ENCODE measurements at regions not wholly inside any gene's neighbourhood (a gene's known extent, or its start where the extent isn't known, plus 50 kb on each side); places are given as distances from the start of the nearest gene placed in this dataset.
"Not testable (repeated sequence)": the region's sequence is repeated elsewhere in the genome, so short reads cannot be mapped to it uniquely, and the experiment has no call there.

- H3K36me3 Mint-ChIP-seq; CTCF ChIA-PET; H3K9me3 Mint-ChIP-seq; H3K27me3 Mint-ChIP-seq; POLR2A ChIA-PET; DNase-seq; H3K27ac Mint-ChIP-seq; H3K4me1 Mint-ChIP-seq (ENCODE audit: low read depth); intact Hi-C loops (cut with micrococcal nuclease); H3K4me3 Mint-ChIP-seq: not testable (repeated sequence)
Observed at GRCh38 chr2:144901386-144901785, 381.5 kb upstream of the ZEB2 start.

- no peak overlapping the region for H3K27ac Mint-ChIP-seq
- no peak for DNase-seq
- intact Hi-C loops (cut with micrococcal nuclease): no loop called here
- POLR2A ChIA-PET: no interaction called here
- H3K9me3 Mint-ChIP-seq: no peaks in the 10 kb centered on the region
- CTCF ChIA-PET: interaction anchor here (0.7 kb wide), 1 partner anchor 878 kb away, joined by 3 read pairs; no protein-coding TSS in a partner anchor
- H3K27me3 Mint-ChIP-seq: no peaks in the 10 kb centered on the region
- no peak overlapping the region for H3K4me3 Mint-ChIP-seq
- no peaks in the 10 kb centered on the region for H3K36me3 Mint-ChIP-seq
- H3K4me1 Mint-ChIP-seq (ENCODE audit: low read depth): no peaks in the 10 kb centered on the region
Observed at GRCh38 chr2:144896341-144896740, 376.4 kb upstream of the ZEB2 start.

- Mint-ChIP-seq H3K4me3 (no peak overlapping the region), H3K4me1 (ENCODE audit: low read depth) (no peaks in the 10 kb centered on the region), H3K27me3 (peaks cover 3% of the 10 kb centered on the region), H3K27ac (no peak overlapping the region), H3K36me3 (no peaks in the 10 kb centered on the region), H3K9me3 (no peaks in the 10 kb centered on the region)
- CTCF ChIA-PET: interaction anchor here (1.0 kb wide), 1 partner anchor 30 kb away, joined by 3 read pairs; no protein-coding TSS in a partner anchor
- intact Hi-C loops (cut with micrococcal nuclease): no loop called here
- POLR2A ChIA-PET: no interaction called here
- no peak for DNase-seq
Observed at GRCh38 chr2:144894612-144895599, 375.0 kb upstream of the ZEB2 start.

GRCh38 chr2:144893464-144893863 is 373.5 kb upstream of the ZEB2 start:
- no peaks in the 10 kb centered on the region for H3K9me3 Mint-ChIP-seq
- no peak for DNase-seq
- H3K4me1 Mint-ChIP-seq (ENCODE audit: low read depth): no peaks in the 10 kb centered on the region
- peaks cover 3% of the 10 kb centered on the region for H3K27me3 Mint-ChIP-seq
- ChIA-PET POLR2A (no interaction called here), CTCF (no interaction called here)
- no peak overlapping the region for H3K27ac Mint-ChIP-seq
- no peaks in the 10 kb centered on the region for H3K36me3 Mint-ChIP-seq
- intact Hi-C loops (cut with micrococcal nuclease): no loop called here
- no peak overlapping the region for H3K4me3 Mint-ChIP-seq

GRCh38 chr2:144890828-144891227 is 370.9 kb upstream of the ZEB2 start:
- H3K36me3 Mint-ChIP-seq: no peaks in the 10 kb centered on the region
- ChIA-PET POLR2A (no interaction called here), CTCF (no interaction called here)
- intact Hi-C loops (cut with micrococcal nuclease): no loop called here
- DNase-seq: no peak
- no peak overlapping the region for H3K4me3 Mint-ChIP-seq
- H3K27me3 Mint-ChIP-seq: peaks cover 8% of the 10 kb centered on the region
- no peaks in the 10 kb centered on the region for H3K9me3 Mint-ChIP-seq
- no peaks in the 10 kb centered on the region for H3K4me1 Mint-ChIP-seq (ENCODE audit: low read depth)
- no peak overlapping the region for H3K27ac Mint-ChIP-seq

- no peaks in the 10 kb centered on the region for H3K4me1 Mint-ChIP-seq (ENCODE audit: low read depth)
- ChIA-PET CTCF (no interaction called here), POLR2A (no interaction called here)
- H3K27me3 Mint-ChIP-seq: peaks cover 10% of the 10 kb centered on the region
- intact Hi-C loops (cut with micrococcal nuclease): no loop called here
- no peaks in the 10 kb centered on the region for H3K9me3 Mint-ChIP-seq
- no peaks in the 10 kb centered on the region for H3K36me3 Mint-ChIP-seq
- DNase-seq: no peak
- no peak overlapping the region for H3K27ac Mint-ChIP-seq
- H3K4me3 Mint-ChIP-seq: no peak overlapping the region
Observed at GRCh38 chr2:144889348-144889747, 369.4 kb upstream of the ZEB2 start.

- intact Hi-C loops (cut with micrococcal nuclease): no loop called here
- no peaks in the 10 kb centered on the region for H3K36me3 Mint-ChIP-seq
- no peaks in the 10 kb centered on the region for H3K4me1 Mint-ChIP-seq (ENCODE audit: low read depth)
- POLR2A ChIA-PET: no interaction called here
- H3K4me3 Mint-ChIP-seq: no peak overlapping the region
- H3K27ac Mint-ChIP-seq: no peak overlapping the region
- no peaks in the 10 kb centered on the region for H3K9me3 Mint-ChIP-seq
- H3K27me3 Mint-ChIP-seq: peaks cover 10% of the 10 kb centered on the region
- CTCF ChIA-PET: no interaction called here
- DNase-seq: no peak
Observed at GRCh38 chr2:144886862-144887261, 366.9 kb upstream of the ZEB2 start.

- H3K36me3 Mint-ChIP-seq: no peaks in the 10 kb centered on the region
- H3K27ac Mint-ChIP-seq: no peak overlapping the region
- no peaks in the 10 kb centered on the region for H3K4me1 Mint-ChIP-seq (ENCODE audit: low read depth)
- ChIA-PET CTCF (no interaction called here), POLR2A (no interaction called here)
- peaks cover 2% of the 10 kb centered on the region for H3K27me3 Mint-ChIP-seq
- H3K4me3 Mint-ChIP-seq: no peak overlapping the region
- no peaks in the 10 kb centered on the region for H3K9me3 Mint-ChIP-seq
- intact Hi-C loops (cut with micrococcal nuclease): no loop called here
- DNase-seq: no peak
Observed at GRCh38 chr2:144877893-144878292, 358.0 kb upstream of the ZEB2 start.

GRCh38 chr2:144876013-144876412 is 356.1 kb upstream of the ZEB2 start:
- DNase-seq: no peak
- Mint-ChIP-seq H3K36me3 (no peaks in the 10 kb centered on the region), H3K4me3 (no peak overlapping the region), H3K27ac (no peak overlapping the region), H3K4me1 (ENCODE audit: low read depth) (no peaks in the 10 kb centered on the region), H3K9me3 (no peaks in the 10 kb centered on the region), H3K27me3 (peaks cover 2% of the 10 kb centered on the region)
- CTCF ChIA-PET: no interaction called here
- intact Hi-C loops (cut with micrococcal nuclease): no loop called here
- POLR2A ChIA-PET: no interaction called here

GRCh38 chr2:144875290-144875969 is 355.5 kb upstream of the ZEB2 start:
- POLR2A ChIA-PET: interaction anchor here (0.6 kb wide), 1 partner anchor 15 kb away, joined by 5 read pairs; no protein-coding TSS in a partner anchor
- no peak overlapping the region for H3K27ac Mint-ChIP-seq
- no peaks in the 10 kb centered on the region for H3K4me1 Mint-ChIP-seq (ENCODE audit: low read depth)
- H3K36me3 Mint-ChIP-seq: no peaks in the 10 kb centered on the region
- H3K9me3 Mint-ChIP-seq: no peaks in the 10 kb centered on the region
- CTCF ChIA-PET: no interaction called here
- H3K27me3 Mint-ChIP-seq: peaks cover 2% of the 10 kb centered on the region
- no peak for DNase-seq
- intact Hi-C loops (cut with micrococcal nuclease): no loop called here
- no peak overlapping the region for H3K4me3 Mint-ChIP-seq

- POLR2A ChIA-PET: no interaction called here
- CTCF ChIA-PET: no interaction called here
Observed at GRCh38 chr2:144865670-144866069, 345.8 kb upstream of the ZEB2 start.

GRCh38 chr2:144859716-144860115 is 339.8 kb upstream of the ZEB2 start:
- POLR2A ChIA-PET: no interaction called here
- H3K9me3 Mint-ChIP-seq: no peaks in the 10 kb centered on the region
- intact Hi-C loops (cut with micrococcal nuclease): no loop called here
- CTCF ChIA-PET: no interaction called here
- no peak overlapping the region for H3K4me3 Mint-ChIP-seq
- H3K27ac Mint-ChIP-seq: no peak overlapping the region
- no peaks in the 10 kb centered on the region for H3K27me3 Mint-ChIP-seq
- no peaks in the 10 kb centered on the region for H3K36me3 Mint-ChIP-seq
- no peaks in the 10 kb centered on the region for H3K4me1 Mint-ChIP-seq (ENCODE audit: low read depth)
- no peak for DNase-seq

More at GRCh38 chr2:144865670-144866069, 345.8 kb upstream of the ZEB2 start:
- no peaks in the 10 kb centered on the region for H3K27me3 Mint-ChIP-seq
- no peaks in the 10 kb centered on the region for H3K36me3 Mint-ChIP-seq
- H3K9me3 Mint-ChIP-seq: no peaks in the 10 kb centered on the region
- H3K4me1 Mint-ChIP-seq (ENCODE audit: low read depth): no peaks in the 10 kb centered on the region
- no peak for DNase-seq
- no peak overlapping the region for H3K4me3 Mint-ChIP-seq
- no peak overlapping the region for H3K27ac Mint-ChIP-seq
- intact Hi-C loops (cut with micrococcal nuclease): no loop called here

GRCh38 chr2:144858211-144858610 is 338.3 kb upstream of the ZEB2 start:
- H3K27me3 Mint-ChIP-seq: no peaks in the 10 kb centered on the region
- no peaks in the 10 kb centered on the region for H3K9me3 Mint-ChIP-seq
- H3K27ac Mint-ChIP-seq: no peak overlapping the region
- no peak for DNase-seq
- H3K4me3 Mint-ChIP-seq: no peak overlapping the region
- no peaks in the 10 kb centered on the region for H3K36me3 Mint-ChIP-seq
- no peaks in the 10 kb centered on the region for H3K4me1 Mint-ChIP-seq (ENCODE audit: low read depth)
- POLR2A ChIA-PET: no interaction called here
- CTCF ChIA-PET: no interaction called here
- intact Hi-C loops (cut with micrococcal nuclease): no loop called here
